GM18508 (cell line): ENCODE measurements at regions not wholly inside any gene's neighbourhood (a gene's known extent, or its start where the extent isn't known, plus 50 kb on each side); places are given as distances from the start of the nearest gene placed in this dataset.

Experiments
- ATAC-seq: cut with Tn5 transposase; IDR thresholded peaks from one replicate; pipeline ENCODE4 v1.9.1; 2021; ENCODE audit warnings: moderate number of reproducible peaks; ENCODE audit not compliant: insufficient read depth, unreplicated experiment

- no peak for ATAC-seq
Observed at GRCh38 chr2:129727286-129727685, 252.2 kb upstream of the RAB6C start.

- no peak for ATAC-seq
Observed at GRCh38 chr2:129728035-129728972, 251.2 kb upstream of the RAB6C start.

- ATAC-seq: no peak
Observed at GRCh38 chr2:129729011-129729410, 250.5 kb upstream of the RAB6C start.

- ATAC-seq: no peak
Observed at GRCh38 chr2:129729646-129730045, 249.8 kb upstream of the RAB6C start.

- ATAC-seq: no peak
Observed at GRCh38 chr2:129730979-129731378, 248.5 kb upstream of the RAB6C start.

- ATAC-seq: no peak
Observed at GRCh38 chr2:129731907-129732629, 247.4 kb upstream of the RAB6C start.

- ATAC-seq: no peak
Observed at GRCh38 chr2:129732630-129733026, 246.8 kb upstream of the RAB6C start.

- ATAC-seq: no peak
Observed at GRCh38 chr2:129733041-129733440, 246.4 kb upstream of the RAB6C start.

- ATAC-seq: no peak
Observed at GRCh38 chr2:129733579-129733978, 245.9 kb upstream of the RAB6C start.

- no peak for ATAC-seq
Observed at GRCh38 chr2:129734343-129735034, 245.0 kb upstream of the RAB6C start.

- no peak for ATAC-seq
Observed at GRCh38 chr2:129735576-129735975, 243.9 kb upstream of the RAB6C start.

- ATAC-seq: no peak
Observed at GRCh38 chr2:129737660-129738527, 241.6 kb upstream of the RAB6C start.

GRCh38 chr2:129738799-129739198 is 240.7 kb upstream of the RAB6C start:
- ATAC-seq: no peak

GRCh38 chr2:129740504-129740903 is 239.0 kb upstream of the RAB6C start:
- ATAC-seq: no peak

- no peak for ATAC-seq
Observed at GRCh38 chr2:129741165-129741564, 238.3 kb upstream of the RAB6C start.

GRCh38 chr2:129741623-129742022 is 237.8 kb upstream of the RAB6C start:
- ATAC-seq: no peak

GRCh38 chr2:129742415-129743180 is 236.9 kb upstream of the RAB6C start:
- no peak for ATAC-seq

- ATAC-seq: no peak
Observed at GRCh38 chr2:129744141-129744540, 235.3 kb upstream of the RAB6C start.

GRCh38 chr2:129744649-129745048 is 234.8 kb upstream of the RAB6C start:
- no peak for ATAC-seq
